HEK293 (cell line): ENCODE measurements at regions not wholly inside any gene's neighbourhood (a gene's known extent, or its start where the extent isn't known, plus 50 kb on each side); places are given as distances from the start of the nearest gene placed in this dataset.

Experiments used
- CTCF ChIA-PET: fragments of 350-600 bp; formaldehyde crosslinking; extraction: SDS; loops from one replicate; lab custom pipeline; 2021; ENCODE audit warnings: antibody characterized with exemption; lab: Yijun Ruan, JAX
- POLR2A ChIA-PET: fragments of 300-600 bp; formaldehyde crosslinking; extraction: SDS; loops from one replicate; lab custom pipeline; 2020; ENCODE audit warnings: antibody characterized with exemption, inconsistent platforms; lab: Yijun Ruan, JAX
- H3K27ac ChIP-seq: fragments of 200-500 bp; sonication (Bioruptor generic); 2 replicates; pipeline ENCODE4 v1.5.1; 2014; ENCODE audit warnings: low read depth, low read length, control low read depth, inconsistent platforms; ENCODE audit errors: extremely low read depth
- H3K36me3 ChIP-seq, 2 experiments: fragments of 200-500 bp in 1 of 2; sonication (Bioruptor generic) in 1 of 2; 1 replicate in 1 of 2; 2 replicates in 1 of 2; pipeline ENCODE4 v1.5.1; 2014 to 2017; ENCODE audit warnings: inconsistent platforms in 2 of 2, low read length in 2 of 2; ENCODE audit not compliant: control insufficient read depth in 2 of 2, insufficient read depth in 1 of 2
- H3K4me1 ChIP-seq: fragments of 200-500 bp; sonication (Bioruptor generic); 2 replicates; pipeline ENCODE4 v1.5.1; 2014; ENCODE audit warnings: mild to moderate bottlenecking, low read length, inconsistent platforms; ENCODE audit not compliant: control insufficient read depth, insufficient read depth
- H3K4me3 ChIP-seq: 2 replicates; pipeline ENCODE4 v1.5.1; 2011; ENCODE audit warnings: low read depth, mild to moderate bottlenecking, control low read depth, low read length, moderate library complexity
- H3K9me3 ChIP-seq: fragments of 200-500 bp; sonication (Bioruptor generic); 2 replicates; pipeline ENCODE4 v1.5.1; 2014; ENCODE audit warnings: low read depth, low read length, inconsistent platforms; ENCODE audit not compliant: control insufficient read depth, insufficient read depth
- GLI2 ChIP-seq: fragments of 450-650 bp; formaldehyde crosslinking; IDR thresholded peaks from 2 replicates; pipeline ENCODE4; 2017; ENCODE audit warnings: missing biosample characterization, missing genetic modification characterization, low read depth, borderline replicate concordance
- HIC1 ChIP-seq: fragments of 450-650 bp; formaldehyde crosslinking; IDR thresholded peaks from 2 replicates; pipeline ENCODE4 v1.5.1; 2016; ENCODE audit warnings: missing biosample characterization, missing genetic modification characterization
- HOXA7 ChIP-seq: sonication (generic); formaldehyde crosslinking; IDR thresholded peaks from 2 replicates; pipeline ENCODE4 v1.8.1; 2022; ENCODE audit warnings: missing genetic modification reagents, borderline replicate concordance
- TRIM28 ChIP-seq: IDR thresholded peaks from 2 replicates; pipeline ENCODE4 v1.6.1; 2011; ENCODE audit warnings: low read length, control low read depth, borderline replicate concordance
- YY2 ChIP-seq: fragments of 450-650 bp; formaldehyde crosslinking; IDR thresholded peaks from 2 replicates; pipeline ENCODE4 v1.5.1; 2016; ENCODE audit warnings: missing biosample characterization, missing genetic modification characterization
- ZBTB7A ChIP-seq: fragments of 450-650 bp; formaldehyde crosslinking; IDR thresholded peaks from 2 replicates; pipeline ENCODE4 v1.5.1; 2016; ENCODE audit warnings: low read depth, missing biosample characterization, missing genetic modification characterization
- ZNF114 ChIP-seq: fragments of 450-650 bp; formaldehyde crosslinking; IDR thresholded peaks from 2 replicates; pipeline ENCODE4 v1.5.0; 2017; ENCODE audit warnings: missing biosample characterization, missing genetic modification characterization
- ZNF174 ChIP-seq: fragments of 450-650 bp; formaldehyde crosslinking; IDR thresholded peaks from 2 replicates; pipeline ENCODE4 v1.5.0; 2017; ENCODE audit warnings: missing biosample characterization, mild to moderate bottlenecking, missing genetic modification characterization
- ZNF184 ChIP-seq: fragments of 450-650 bp; IDR thresholded peaks from 2 replicates; pipeline ENCODE4 v1.5.1; 2018; ENCODE audit warnings: missing biosample characterization, mild to moderate bottlenecking, missing genetic modification characterization
- ZNF248 ChIP-seq: fragments of 450-650 bp; formaldehyde crosslinking; IDR thresholded peaks from 2 replicates; pipeline ENCODE4 v1.5.1; 2017; ENCODE audit warnings: missing biosample characterization, missing genetic modification characterization
- ZNF274 ChIP-seq, 2 experiments: fragments of 200-500 bp in 1 of 2; fragments of 450-650 bp in 1 of 2; sonication (Bioruptor generic) in 1 of 2; formaldehyde crosslinking in 1 of 2; IDR thresholded peaks; 2 replicates each; pipeline versions ENCODE4 v1.5.1 to v1.6.1; 2014 to 2016; ENCODE audit warnings: borderline replicate concordance in 1 of 2, inconsistent platforms in 1 of 2, low read length in 1 of 2, missing biosample characterization in 1 of 2, missing genetic modification characterization in 1 of 2
- ZNF416 ChIP-seq: fragments of 450-650 bp; formaldehyde crosslinking; IDR thresholded peaks from 2 replicates; pipeline ENCODE4 v1.5.1; 2016; ENCODE audit warnings: missing biosample characterization, missing genetic modification characterization
- ZNF513 ChIP-seq: fragments of 450-650 bp; IDR thresholded peaks from 2 replicates; pipeline ENCODE4 v1.5.1; 2018; ENCODE audit warnings: missing biosample characterization, missing genetic modification characterization
- ZNF514 ChIP-seq: fragments of 450-650 bp; formaldehyde crosslinking; IDR thresholded peaks from 2 replicates; pipeline ENCODE4 v1.5.1; 2016; ENCODE audit warnings: missing biosample characterization, missing genetic modification characterization
- ZNF626 ChIP-seq: fragments of 450-650 bp; sonication (Bioruptor Pico); formaldehyde crosslinking; IDR thresholded peaks from 2 replicates; pipeline ENCODE4 v1.5.1; 2018; ENCODE audit warnings: missing biosample characterization, missing genetic modification characterization, inconsistent platforms
- ZNF629 ChIP-seq: fragments of 450-650 bp; formaldehyde crosslinking; IDR thresholded peaks from 2 replicates; pipeline ENCODE4 v1.5.1; 2017; ENCODE audit warnings: missing biosample characterization, missing genetic modification characterization
- TF ChIP-seq, protein P1 (sequence below): fragments of 450-650 bp; formaldehyde crosslinking; IDR thresholded peaks from 2 replicates; pipeline ENCODE4 v1.5.1; 2017; ENCODE audit warnings: missing biosample characterization, missing genetic modification characterization
- TF ChIP-seq, protein P2 (sequence below): fragments of 450-650 bp; formaldehyde crosslinking; IDR thresholded peaks from 2 replicates; pipeline ENCODE4 v1.5.1; 2016; ENCODE audit warnings: missing biosample characterization, missing genetic modification characterization
- TF ChIP-seq, protein P3 (sequence below): fragments of 450-650 bp; formaldehyde crosslinking; IDR thresholded peaks from 2 replicates; pipeline ENCODE4 v1.5.1; 2016; ENCODE audit warnings: missing biosample characterization, missing genetic modification characterization
- TF ChIP-seq, protein P4 (sequence below): fragments of 450-650 bp; formaldehyde crosslinking; IDR thresholded peaks from 2 replicates; pipeline ENCODE4 v1.5.1; 2017; ENCODE audit warnings: missing biosample characterization, missing genetic modification characterization

GRCh38 chr18:75554644-75555185 is 127.2 kb upstream of the SMIM21 start (continued):
- TF ChIP-seq ZNF513 (tag by site-specific recombination) = no peak
- no peak for TF ChIP-seq ZNF274 (IDR thresholded peaks at IDR 0.05; ENCODE audit: low read length)
- TF ChIP-seq ZNF274 (tag by site-specific recombination; IDR thresholded peaks at IDR 0.05; ENCODE audit: borderline replicate concordance) = no peak
- TF ChIP-seq ZNF626 (tag by site-specific recombination) = no peak
- no peak for TF ChIP-seq ZNF416 (tag by site-specific recombination)
- TF ChIP-seq, protein P1, sequence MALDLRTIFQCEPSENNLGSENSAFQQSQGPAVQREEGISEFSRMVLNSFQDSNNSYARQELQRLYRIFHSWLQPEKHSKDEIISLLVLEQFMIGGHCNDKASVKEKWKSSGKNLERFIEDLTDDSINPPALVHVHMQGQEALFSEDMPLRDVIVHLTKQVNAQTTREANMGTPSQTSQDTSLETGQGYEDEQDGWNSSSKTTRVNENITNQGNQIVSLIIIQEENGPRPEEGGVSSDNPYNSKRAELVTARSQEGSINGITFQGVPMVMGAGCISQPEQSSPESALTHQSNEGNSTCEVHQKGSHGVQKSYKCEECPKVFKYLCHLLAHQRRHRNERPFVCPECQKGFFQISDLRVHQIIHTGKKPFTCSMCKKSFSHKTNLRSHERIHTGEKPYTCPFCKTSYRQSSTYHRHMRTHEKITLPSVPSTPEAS = no peak

DNA sequence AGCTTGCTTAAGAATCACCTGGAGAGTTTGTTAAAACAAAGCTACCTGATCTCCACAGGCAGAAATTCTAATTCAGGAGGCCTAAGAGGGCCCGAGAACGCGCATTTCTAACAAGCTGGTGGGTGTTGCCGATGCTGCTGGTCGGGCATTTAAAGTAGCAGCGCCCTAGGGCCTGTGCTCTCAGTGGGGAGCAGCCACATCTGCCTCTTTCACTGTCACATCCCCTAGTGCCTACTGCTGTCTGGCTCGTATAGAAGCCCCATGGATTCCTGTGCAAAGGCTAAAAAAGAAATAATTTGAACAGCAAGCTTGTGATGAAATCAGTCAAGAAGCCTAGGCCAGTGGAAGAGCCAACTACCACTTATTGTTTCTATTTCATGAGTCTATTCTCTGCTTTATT is 126.7 kb upstream of the SMIM21 start:
- no peaks in the 10 kb centered on the region for H3K36me3 ChIP-seq
- TF ChIP-seq ZNF248 (tag by site-specific recombination) (no peak), TRIM28 (no peak), ZNF114 (tag by site-specific recombination) (no peak), HIC1 (tag by site-specific recombination) (no peak), ZNF629 (tag by site-specific recombination) (no peak)
- TF ChIP-seq, protein P2, sequence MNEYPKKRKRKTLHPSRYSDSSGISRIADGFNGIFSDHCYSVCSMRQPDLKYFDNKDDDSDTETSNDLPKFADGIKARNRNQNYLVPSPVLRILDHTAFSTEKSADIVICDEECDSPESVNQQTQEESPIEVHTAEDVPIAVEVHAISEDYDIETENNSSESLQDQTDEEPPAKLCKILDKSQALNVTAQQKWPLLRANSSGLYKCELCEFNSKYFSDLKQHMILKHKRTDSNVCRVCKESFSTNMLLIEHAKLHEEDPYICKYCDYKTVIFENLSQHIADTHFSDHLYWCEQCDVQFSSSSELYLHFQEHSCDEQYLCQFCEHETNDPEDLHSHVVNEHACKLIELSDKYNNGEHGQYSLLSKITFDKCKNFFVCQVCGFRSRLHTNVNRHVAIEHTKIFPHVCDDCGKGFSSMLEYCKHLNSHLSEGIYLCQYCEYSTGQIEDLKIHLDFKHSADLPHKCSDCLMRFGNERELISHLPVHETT (tag by site-specific recombination) = no peak
- TF ChIP-seq, all 188 proteins: peak for 0
- CTCF ChIA-PET = no interaction called here
- H3K27ac ChIP-seq = no peak overlapping the region
- H3K4me3 ChIP-seq = no peak overlapping the region
- peaks cover 3% of the 10 kb centered on the region; the same call in 1 of the 2 replicates for H3K4me1 ChIP-seq
- H3K9me3 ChIP-seq = no peaks in the 10 kb centered on the region
- POLR2A ChIA-PET = no interaction called here

DNA sequence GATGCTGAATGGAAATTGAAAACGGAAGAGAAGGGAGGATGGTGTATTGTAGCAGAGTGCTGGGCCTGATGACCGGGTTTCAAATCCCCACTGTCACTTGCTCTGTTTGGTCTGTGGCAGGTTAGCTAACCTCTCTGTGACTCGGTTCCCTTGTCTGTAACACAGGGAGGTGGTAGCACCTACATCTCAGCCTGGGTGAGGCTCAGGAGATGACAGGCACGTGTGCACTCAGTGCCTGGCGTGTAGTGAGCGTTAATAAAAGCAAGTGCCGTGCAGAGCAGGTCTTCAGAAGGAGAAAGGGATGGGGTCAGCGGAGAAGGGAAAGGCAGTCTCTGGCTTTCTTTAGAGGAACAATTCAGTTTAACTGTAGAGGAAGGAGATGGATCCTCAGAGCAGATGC is 125.5 kb upstream of the SMIM21 start:
- Histone ChIP-seq H3K9me3 (no peaks in the 10 kb centered on the region), H3K36me3 (no peaks in the 10 kb centered on the region), H3K27ac (no peak overlapping the region), H3K4me3 (no peak overlapping the region), H3K4me1 (peaks cover 3% of the 10 kb centered on the region; the same call in 1 of the 2 replicates)
- POLR2A ChIA-PET = no interaction called here
- CTCF ChIA-PET = interaction anchor here (0.8 kb wide), 1 partner anchor 30 kb away, joined by 3 read pairs; no protein-coding TSS in a partner anchor
- no peak for TF ChIP-seq ZNF174 (tag by site-specific recombination)

DNA sequence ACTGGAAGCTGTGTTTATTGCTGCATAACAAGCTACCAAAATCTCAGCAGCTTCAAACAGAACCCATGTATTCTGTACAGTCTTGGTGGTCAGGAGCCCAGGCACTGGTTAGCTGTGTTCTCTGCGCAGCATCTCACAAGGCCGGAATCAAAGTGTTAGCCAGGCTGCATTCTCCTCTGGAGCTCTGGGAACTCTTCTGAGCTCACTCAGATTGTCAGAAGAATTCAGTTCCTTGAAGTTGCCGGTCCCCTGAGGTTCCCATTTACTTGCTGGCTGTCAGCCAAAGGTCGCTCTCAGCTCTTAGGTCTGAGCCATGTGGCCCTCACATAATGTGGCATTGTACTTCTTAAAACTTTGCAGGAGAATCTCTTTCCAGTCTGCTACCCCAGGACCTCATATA is 123.6 kb upstream of the SMIM21 start:
- POLR2A ChIA-PET = no interaction called here
- CTCF ChIA-PET = no interaction called here
- Histone ChIP-seq H3K27ac (no peak overlapping the region), H3K36me3 (no peaks in the 10 kb centered on the region), H3K4me1 (peaks cover 3% of the 10 kb centered on the region; the same call in 1 of the 2 replicates), H3K9me3 (no peaks in the 10 kb centered on the region), H3K4me3 (no peak overlapping the region)
- TF ChIP-seq ZNF248 (tag by site-specific recombination) = no peak
- TF ChIP-seq, protein P3, sequence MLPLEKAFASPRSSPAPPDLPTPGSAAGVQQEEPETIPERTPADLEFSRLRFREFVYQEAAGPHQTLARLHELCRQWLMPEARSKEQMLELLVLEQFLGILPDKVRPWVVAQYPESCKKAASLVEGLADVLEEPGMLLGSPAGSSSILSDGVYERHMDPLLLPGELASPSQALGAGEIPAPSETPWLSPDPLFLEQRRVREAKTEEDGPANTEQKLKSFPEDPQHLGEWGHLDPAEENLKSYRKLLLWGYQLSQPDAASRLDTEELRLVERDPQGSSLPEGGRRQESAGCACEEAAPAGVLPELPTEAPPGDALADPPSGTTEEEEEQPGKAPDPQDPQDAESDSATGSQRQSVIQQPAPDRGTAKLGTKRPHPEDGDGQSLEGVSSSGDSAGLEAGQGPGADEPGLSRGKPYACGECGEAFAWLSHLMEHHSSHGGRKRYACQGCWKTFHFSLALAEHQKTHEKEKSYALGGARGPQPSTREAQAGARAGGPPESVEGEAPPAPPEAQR = no peak
- TF ChIP-seq ZNF514 (tag by site-specific recombination) = no peak
- TF ChIP-seq GLI2 = no peak
- TF ChIP-seq YY2 (tag by site-specific recombination) = no peak
- no peak for TF ChIP-seq ZBTB7A
- TF ChIP-seq, protein P4, sequence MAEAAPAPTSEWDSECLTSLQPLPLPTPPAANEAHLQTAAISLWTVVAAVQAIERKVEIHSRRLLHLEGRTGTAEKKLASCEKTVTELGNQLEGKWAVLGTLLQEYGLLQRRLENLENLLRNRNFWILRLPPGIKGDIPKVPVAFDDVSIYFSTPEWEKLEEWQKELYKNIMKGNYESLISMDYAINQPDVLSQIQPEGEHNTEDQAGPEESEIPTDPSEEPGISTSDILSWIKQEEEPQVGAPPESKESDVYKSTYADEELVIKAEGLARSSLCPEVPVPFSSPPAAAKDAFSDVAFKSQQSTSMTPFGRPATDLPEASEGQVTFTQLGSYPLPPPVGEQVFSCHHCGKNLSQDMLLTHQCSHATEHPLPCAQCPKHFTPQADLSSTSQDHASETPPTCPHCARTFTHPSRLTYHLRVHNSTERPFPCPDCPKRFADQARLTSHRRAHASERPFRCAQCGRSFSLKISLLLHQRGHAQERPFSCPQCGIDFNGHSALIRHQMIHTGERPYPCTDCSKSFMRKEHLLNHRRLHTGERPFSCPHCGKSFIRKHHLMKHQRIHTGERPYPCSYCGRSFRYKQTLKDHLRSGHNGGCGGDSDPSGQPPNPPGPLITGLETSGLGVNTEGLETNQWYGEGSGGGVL (tag by site-specific recombination) = no peak
- TF ChIP-seq HOXA7 (CRISPR knock-in tag) = no peak
- TF ChIP-seq ZNF184 (tag by site-specific recombination) = no peak
